ENCODE measurements at regions not wholly inside any gene's neighbourhood (a gene's known extent, or its start where the extent isn't known, plus 50 kb on each side); places are given as distances from the start of the nearest gene placed in this dataset.

DNA sequence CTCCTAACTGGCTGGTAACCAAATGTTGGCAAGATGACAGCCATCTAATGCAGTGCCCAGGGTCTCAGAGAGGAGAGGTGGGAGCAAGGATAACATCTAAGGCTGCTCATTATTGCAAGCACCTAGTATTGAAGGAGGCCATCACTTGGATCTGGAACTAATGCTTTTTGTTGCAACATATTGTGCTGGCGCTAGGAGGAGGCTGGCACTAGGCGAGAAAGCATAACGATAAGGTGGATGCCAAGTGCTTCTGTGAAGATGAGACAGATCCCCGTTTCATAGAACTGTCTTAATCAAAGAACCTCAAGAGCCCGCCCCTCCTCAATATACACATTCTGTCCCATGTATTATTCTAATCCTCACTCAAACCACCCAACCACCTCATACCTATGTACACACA lies 774.0 kb downstream of the VRK1 start:
- TF ChIP-seq, protein P1, sequence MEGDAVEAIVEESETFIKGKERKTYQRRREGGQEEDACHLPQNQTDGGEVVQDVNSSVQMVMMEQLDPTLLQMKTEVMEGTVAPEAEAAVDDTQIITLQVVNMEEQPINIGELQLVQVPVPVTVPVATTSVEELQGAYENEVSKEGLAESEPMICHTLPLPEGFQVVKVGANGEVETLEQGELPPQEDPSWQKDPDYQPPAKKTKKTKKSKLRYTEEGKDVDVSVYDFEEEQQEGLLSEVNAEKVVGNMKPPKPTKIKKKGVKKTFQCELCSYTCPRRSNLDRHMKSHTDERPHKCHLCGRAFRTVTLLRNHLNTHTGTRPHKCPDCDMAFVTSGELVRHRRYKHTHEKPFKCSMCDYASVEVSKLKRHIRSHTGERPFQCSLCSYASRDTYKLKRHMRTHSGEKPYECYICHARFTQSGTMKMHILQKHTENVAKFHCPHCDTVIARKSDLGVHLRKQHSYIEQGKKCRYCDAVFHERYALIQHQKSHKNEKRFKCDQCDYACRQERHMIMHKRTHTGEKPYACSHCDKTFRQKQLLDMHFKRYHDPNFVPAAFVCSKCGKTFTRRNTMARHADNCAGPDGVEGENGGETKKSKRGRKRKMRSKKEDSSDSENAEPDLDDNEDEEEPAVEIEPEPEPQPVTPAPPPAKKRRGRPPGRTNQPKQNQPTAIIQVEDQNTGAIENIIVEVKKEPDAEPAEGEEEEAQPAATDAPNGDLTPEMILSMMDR (IDR thresholded peaks at IDR 0.05; ENCODE audit: low read depth, low read length) = no peak
- TF ChIP-seq POLR2A (IDR thresholded peaks at IDR 0.05; ENCODE audit: extremely low read depth, insufficient read length) = no peak
- no peak for TF ChIP-seq MYC (IDR thresholded peaks at IDR 0.05; ENCODE audit: low read depth, low read length)
- TF ChIP-seq, protein P2, sequence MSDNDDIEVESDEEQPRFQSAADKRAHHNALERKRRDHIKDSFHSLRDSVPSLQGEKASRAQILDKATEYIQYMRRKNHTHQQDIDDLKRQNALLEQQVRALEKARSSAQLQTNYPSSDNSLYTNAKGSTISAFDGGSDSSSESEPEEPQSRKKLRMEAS (IDR thresholded peaks at IDR 0.05; ENCODE audit: low read depth, low read length) = no peak

Data from NB4 (cell line).